Activated T-cell treated with anti-CD3 and anti-CD28 coated beads, Interleukin-2, amount 50 U/mL, for 48 hours (primary cell): ENCODE measurements at regions not wholly inside any gene's neighbourhood (a gene's known extent, or its start where the extent isn't known, plus 50 kb on each side); places are given as distances from the start of the nearest gene placed in this dataset.

ENCODE experiments used
- DNase-seq, 2 experiments: peaks; one replicate each; pipeline ENCODE4 v3.0.0-alpha.2; 2020

DNA sequence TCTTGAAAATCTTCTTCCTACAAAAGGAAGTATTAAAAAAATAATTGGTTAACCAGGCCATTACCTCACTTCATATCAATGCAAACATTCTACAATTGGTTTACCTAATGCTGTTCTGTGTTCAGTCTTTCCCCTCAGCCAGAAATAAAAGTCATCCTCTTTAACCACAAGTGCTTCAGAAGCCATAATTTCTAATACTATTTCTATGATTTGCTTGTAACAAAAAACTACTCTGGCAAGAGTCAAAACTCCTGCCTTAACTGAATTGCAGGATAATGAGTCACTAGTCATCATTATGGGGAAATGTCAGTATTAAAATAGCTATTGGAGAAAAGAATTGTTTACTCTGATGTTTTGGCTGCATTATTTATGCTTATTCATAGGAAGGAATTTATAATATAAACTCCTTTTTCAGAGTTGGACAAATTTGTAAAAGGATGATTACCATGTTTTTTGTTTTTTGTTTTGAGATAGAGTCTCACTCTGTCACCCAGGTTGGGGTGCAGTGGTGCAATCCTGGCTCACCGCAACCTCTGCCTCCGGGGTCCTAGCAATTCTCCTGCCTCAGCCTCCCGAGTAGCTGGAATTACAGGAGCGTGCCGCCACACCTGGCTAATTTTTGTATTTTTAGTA lies 55.5 kb upstream of the ODAD2 start:
- no peak for DNase-seq

DNA sequence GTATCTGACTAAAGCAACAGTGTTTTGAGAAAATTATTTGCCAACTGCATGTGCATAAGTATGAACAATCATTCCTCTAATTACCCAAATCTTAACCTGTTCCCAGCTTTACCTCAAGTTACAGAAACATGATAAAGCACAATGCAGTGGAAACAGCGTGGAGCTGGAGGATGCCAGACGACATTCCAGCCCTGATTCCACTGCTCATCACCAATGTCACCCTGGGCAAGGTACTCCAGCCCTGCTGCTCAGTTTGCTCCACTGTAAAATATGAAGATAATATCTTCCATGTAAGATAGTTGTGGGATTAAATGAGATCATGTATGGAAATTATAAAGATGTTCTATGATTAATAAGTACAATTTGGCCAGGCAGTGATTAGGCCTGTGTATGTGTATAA lies 50.4 kb upstream of the ODAD2 start:
- DNase-seq, result no peak
